ENCODE measurements at regions not wholly inside any gene's neighbourhood (a gene's known extent, or its start where the extent isn't known, plus 50 kb on each side); places are given as distances from the start of the nearest gene placed in this dataset.

GRCh38 chr2:35000453-35000852, 1355.1 kb upstream of the CRIM1 start:
- DNase-seq (ENCODE audit: low spot score): no peak
- Histone ChIP-seq H3K4me3 (no peak overlapping the region), H3K27ac (no peak overlapping the region), H3K27me3 (replicated peaks; ENCODE audit: insufficient read depth) (no peaks in the 10 kb centered on the region), H3K36me3 (no peaks in the 10 kb centered on the region), H3K9me3 (no peaks in the 10 kb centered on the region), H3K4me1 (ENCODE audit: control insufficient read depth in 1 of 2, low read depth in 2 of 2) (no peaks in the 10 kb centered on the region)
- no peak for ATAC-seq (ENCODE audit: insufficient number of reproducible peaks, low FRiP score, low read depth)
- TF ChIP-seq, protein P1, sequence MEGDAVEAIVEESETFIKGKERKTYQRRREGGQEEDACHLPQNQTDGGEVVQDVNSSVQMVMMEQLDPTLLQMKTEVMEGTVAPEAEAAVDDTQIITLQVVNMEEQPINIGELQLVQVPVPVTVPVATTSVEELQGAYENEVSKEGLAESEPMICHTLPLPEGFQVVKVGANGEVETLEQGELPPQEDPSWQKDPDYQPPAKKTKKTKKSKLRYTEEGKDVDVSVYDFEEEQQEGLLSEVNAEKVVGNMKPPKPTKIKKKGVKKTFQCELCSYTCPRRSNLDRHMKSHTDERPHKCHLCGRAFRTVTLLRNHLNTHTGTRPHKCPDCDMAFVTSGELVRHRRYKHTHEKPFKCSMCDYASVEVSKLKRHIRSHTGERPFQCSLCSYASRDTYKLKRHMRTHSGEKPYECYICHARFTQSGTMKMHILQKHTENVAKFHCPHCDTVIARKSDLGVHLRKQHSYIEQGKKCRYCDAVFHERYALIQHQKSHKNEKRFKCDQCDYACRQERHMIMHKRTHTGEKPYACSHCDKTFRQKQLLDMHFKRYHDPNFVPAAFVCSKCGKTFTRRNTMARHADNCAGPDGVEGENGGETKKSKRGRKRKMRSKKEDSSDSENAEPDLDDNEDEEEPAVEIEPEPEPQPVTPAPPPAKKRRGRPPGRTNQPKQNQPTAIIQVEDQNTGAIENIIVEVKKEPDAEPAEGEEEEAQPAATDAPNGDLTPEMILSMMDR (IDR thresholded peaks at IDR 0.05): no peak

DNA sequence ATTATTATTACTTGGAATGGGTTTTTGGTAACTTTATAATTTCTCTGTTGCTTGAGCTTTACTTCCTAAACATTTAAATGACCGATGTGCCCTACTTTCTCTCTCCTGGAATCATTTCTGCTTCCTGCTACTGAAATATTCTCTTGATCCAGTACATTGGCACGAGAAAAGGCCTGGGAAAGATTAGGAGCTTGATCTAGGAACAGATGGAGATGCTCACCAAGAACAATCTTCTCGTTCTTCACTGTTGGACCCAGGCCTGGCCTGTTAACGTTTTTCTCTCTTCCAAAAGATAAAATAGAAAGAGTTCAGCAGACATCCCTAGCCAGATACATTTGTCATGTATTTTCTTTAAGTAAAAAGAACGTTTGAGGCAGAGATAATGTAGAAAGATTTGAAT, 1356.8 kb upstream of the CRIM1 start:
- Histone ChIP-seq H3K27me3 (replicated peaks; ENCODE audit: insufficient read depth) (no peaks in the 10 kb centered on the region), H3K9me3 (no peaks in the 10 kb centered on the region)
- DNase-seq (ENCODE audit: low spot score): no peak

DNA sequence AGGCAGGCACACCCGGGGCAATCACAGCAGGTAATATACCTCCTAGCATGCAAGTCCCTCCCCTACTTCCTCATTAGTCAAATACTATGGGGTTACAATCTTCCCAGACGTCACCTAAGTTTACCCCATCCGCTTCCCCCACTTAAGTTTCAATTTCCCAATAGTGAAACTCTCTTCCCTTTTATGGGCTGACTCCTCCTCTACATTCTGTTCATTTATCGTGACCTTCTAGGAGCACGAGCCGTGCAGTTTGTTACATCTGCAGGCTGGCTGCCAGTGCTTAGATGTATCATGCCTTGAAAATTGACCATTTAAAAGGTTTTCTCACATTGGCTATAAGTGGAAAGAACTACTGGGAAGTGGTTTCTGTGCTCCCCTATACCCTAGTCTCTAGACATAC, 1357.8 kb upstream of the CRIM1 start:
- TF ChIP-seq, protein P1 (IDR thresholded peaks at IDR 0.05): no peak
- ATAC-seq (ENCODE audit: insufficient number of reproducible peaks, low FRiP score, low read depth): no peak
- no peak for DNase-seq (ENCODE audit: low spot score)

More for the DNA sequence above, 1356.8 kb upstream of the CRIM1 start:
- Histone ChIP-seq H3K36me3 (no peaks in the 10 kb centered on the region), H3K4me3 (no peak overlapping the region), H3K27ac (no peak overlapping the region), H3K4me1 (ENCODE audit: control insufficient read depth in 1 of 2, low read depth in 2 of 2) (no peaks in the 10 kb centered on the region)
- ATAC-seq (ENCODE audit: insufficient number of reproducible peaks, low FRiP score, low read depth): no peak
- TF ChIP-seq, protein P1 (IDR thresholded peaks at IDR 0.05): no peak

DNA sequence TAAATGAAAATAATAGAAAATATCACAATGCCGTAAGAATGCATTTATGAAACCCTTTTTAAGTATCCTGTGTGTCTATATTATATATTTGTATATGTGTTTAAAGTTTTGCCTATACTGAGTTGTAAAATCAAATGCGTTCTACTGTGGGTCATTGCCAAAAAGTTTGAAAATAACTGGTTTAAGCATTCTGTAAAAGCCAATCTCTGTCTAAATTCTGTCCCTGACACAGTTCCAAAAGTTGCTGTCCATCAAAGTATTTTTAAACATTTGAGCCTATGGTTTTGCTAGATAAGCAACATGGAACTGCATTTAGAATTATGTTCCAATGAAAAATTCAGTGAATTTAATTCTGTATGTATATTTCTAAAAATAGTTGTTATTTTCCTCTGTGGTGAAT, 1360.4 kb upstream of the CRIM1 start:
- no peaks in the 10 kb centered on the region for H3K4me1 ChIP-seq (ENCODE audit: control insufficient read depth in 1 of 2, low read depth in 2 of 2)
- H3K27me3 ChIP-seq (replicated peaks; ENCODE audit: insufficient read depth): no peaks in the 10 kb centered on the region
- H3K4me3 ChIP-seq: no peak overlapping the region
- no peak overlapping the region for H3K27ac ChIP-seq
- TF ChIP-seq, protein P1 (IDR thresholded peaks at IDR 0.05): no peak
- no peak for DNase-seq (ENCODE audit: low spot score)
- no peaks in the 10 kb centered on the region for H3K9me3 ChIP-seq
- H3K36me3 ChIP-seq: no peaks in the 10 kb centered on the region
- ATAC-seq (ENCODE audit: insufficient number of reproducible peaks, low FRiP score, low read depth): no peak

More for the DNA sequence above, 1357.8 kb upstream of the CRIM1 start:
- Histone ChIP-seq H3K36me3 (no peaks in the 10 kb centered on the region), H3K9me3 (no peaks in the 10 kb centered on the region), H3K4me3 (no peak overlapping the region), H3K27me3 (replicated peaks; ENCODE audit: insufficient read depth) (no peaks in the 10 kb centered on the region), H3K4me1 (ENCODE audit: control insufficient read depth in 1 of 2, low read depth in 2 of 2) (no peaks in the 10 kb centered on the region), H3K27ac (no peak overlapping the region)

DNA sequence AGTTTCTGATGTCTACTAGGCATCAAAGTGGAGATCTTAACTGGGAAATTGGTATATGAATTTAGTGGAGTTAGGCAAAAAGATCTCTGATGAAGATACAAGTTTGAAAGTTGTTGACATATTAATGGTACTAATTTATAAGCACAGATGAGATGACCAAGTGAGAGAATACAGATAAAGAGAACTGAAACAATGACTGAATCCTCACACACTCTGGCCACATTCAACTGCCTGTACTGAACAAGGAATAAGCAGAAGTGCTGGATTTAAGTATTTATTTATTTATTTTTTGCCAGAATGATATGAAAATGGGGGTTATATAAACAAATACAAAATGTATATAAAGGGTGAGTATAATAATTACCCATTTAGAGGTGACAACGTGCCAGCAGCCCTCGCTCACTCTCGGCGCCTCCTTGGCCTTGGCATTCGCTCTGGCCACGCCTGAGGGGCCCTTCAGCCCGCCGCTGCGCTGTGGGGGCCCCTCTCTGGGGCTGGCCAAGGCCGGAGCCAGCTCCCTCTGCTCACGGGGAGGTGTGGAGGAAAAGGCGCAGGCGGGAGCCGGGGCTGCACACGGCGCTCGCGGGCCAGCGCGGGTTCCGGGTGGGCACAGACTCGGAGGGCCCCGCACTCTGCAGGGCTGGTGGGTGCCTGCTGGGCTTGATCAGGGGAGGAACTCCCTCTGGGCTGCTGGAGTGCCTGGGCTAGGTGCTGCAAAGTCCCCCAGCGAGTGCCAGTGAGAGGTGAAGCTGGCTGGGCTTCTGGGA, 1363.9 kb upstream of the CRIM1 start:
- Histone ChIP-seq H3K27ac (no peak overlapping the region), H3K9me3 (no peaks in the 10 kb centered on the region), H3K27me3 (replicated peaks; ENCODE audit: insufficient read depth) (no peaks in the 10 kb centered on the region), H3K36me3 (no peaks in the 10 kb centered on the region), H3K4me1 (ENCODE audit: control insufficient read depth in 1 of 2, low read depth in 2 of 2) (no peaks in the 10 kb centered on the region), H3K4me3 (no peak overlapping the region)
- TF ChIP-seq, protein P1 (IDR thresholded peaks at IDR 0.05): no peak
- no peak for ATAC-seq (ENCODE audit: insufficient number of reproducible peaks, low FRiP score, low read depth)
- DNase-seq (ENCODE audit: low spot score): no peak
